HEK293 (cell line): ENCODE measurements at regions not wholly inside any gene's neighbourhood (a gene's known extent, or its start where the extent isn't known, plus 50 kb on each side); places are given as distances from the start of the nearest gene placed in this dataset.

Experiments
- CTCF ChIA-PET: fragments of 350-600 bp; formaldehyde crosslinking; extraction: SDS; loops from one replicate; lab custom pipeline; 2021; ENCODE audit warnings: antibody characterized with exemption; lab: Yijun Ruan, JAX
- POLR2A ChIA-PET: fragments of 300-600 bp; formaldehyde crosslinking; extraction: SDS; loops from one replicate; lab custom pipeline; 2020; ENCODE audit warnings: antibody characterized with exemption, inconsistent platforms; lab: Yijun Ruan, JAX
- H3K27ac ChIP-seq: fragments of 200-500 bp; sonication (Bioruptor generic); 2 replicates; pipeline ENCODE4 v1.5.1; 2014; ENCODE audit warnings: low read depth, low read length, control low read depth, inconsistent platforms; ENCODE audit errors: extremely low read depth
- H3K36me3 ChIP-seq, 2 experiments: fragments of 200-500 bp in 1 of 2; sonication (Bioruptor generic) in 1 of 2; 1 replicate in 1 of 2; 2 replicates in 1 of 2; pipeline ENCODE4 v1.5.1; 2014 to 2017; ENCODE audit warnings: inconsistent platforms in 2 of 2, low read length in 2 of 2; ENCODE audit not compliant: control insufficient read depth in 2 of 2, insufficient read depth in 1 of 2
- H3K4me1 ChIP-seq: fragments of 200-500 bp; sonication (Bioruptor generic); 2 replicates; pipeline ENCODE4 v1.5.1; 2014; ENCODE audit warnings: mild to moderate bottlenecking, low read length, inconsistent platforms; ENCODE audit not compliant: control insufficient read depth, insufficient read depth
- H3K4me3 ChIP-seq: 2 replicates; pipeline ENCODE4 v1.5.1; 2011; ENCODE audit warnings: low read depth, mild to moderate bottlenecking, control low read depth, low read length, moderate library complexity
- H3K9me3 ChIP-seq: fragments of 200-500 bp; sonication (Bioruptor generic); 2 replicates; pipeline ENCODE4 v1.5.1; 2014; ENCODE audit warnings: low read depth, low read length, inconsistent platforms; ENCODE audit not compliant: control insufficient read depth, insufficient read depth
- ELK4 ChIP-seq: IDR thresholded peaks from 2 replicates; pipeline ENCODE4 v1.6.1; 2011; ENCODE audit warnings: mild to moderate bottlenecking, low read depth, low read length, borderline replicate concordance
- GLI4 ChIP-seq: fragments of 450-650 bp; formaldehyde crosslinking; IDR thresholded peaks from 2 replicates; pipeline ENCODE4 v1.5.1; 2016; ENCODE audit warnings: missing biosample characterization, missing genetic modification characterization
- GLIS1 ChIP-seq: fragments of 450-650 bp; formaldehyde crosslinking; IDR thresholded peaks from 2 replicates; pipeline ENCODE4 v1.5.1; 2016; ENCODE audit warnings: missing biosample characterization, missing genetic modification characterization
- MYNN ChIP-seq: fragments of 450-650 bp; formaldehyde crosslinking; IDR thresholded peaks from 2 replicates; pipeline ENCODE4 v1.5.1; 2016; ENCODE audit warnings: missing biosample characterization, missing genetic modification characterization, borderline replicate concordance
- PRDM1 ChIP-seq: fragments of 450-650 bp; formaldehyde crosslinking; IDR thresholded peaks from 2 replicates; pipeline ENCODE4; 2016; ENCODE audit warnings: missing biosample characterization, missing genetic modification characterization
- PRDM2 ChIP-seq: fragments of 450-650 bp; formaldehyde crosslinking; IDR thresholded peaks from 2 replicates; pipeline ENCODE4 v1.5.1; 2016; ENCODE audit warnings: missing biosample characterization, missing genetic modification characterization, borderline replicate concordance
- SP3 ChIP-seq: fragments of 450-650 bp; formaldehyde crosslinking; IDR thresholded peaks from 2 replicates; pipeline ENCODE4 v1.5.1; 2016; ENCODE audit warnings: missing biosample characterization, missing genetic modification characterization
- ZBTB7A ChIP-seq: fragments of 450-650 bp; formaldehyde crosslinking; IDR thresholded peaks from 2 replicates; pipeline ENCODE4 v1.5.1; 2016; ENCODE audit warnings: low read depth, missing biosample characterization, missing genetic modification characterization
- ZNF157 ChIP-seq: fragments of 450-650 bp; formaldehyde crosslinking; IDR thresholded peaks from 2 replicates; pipeline ENCODE4 v1.5.1; 2016; ENCODE audit warnings: missing biosample characterization, missing genetic modification characterization
- ZNF169 ChIP-seq: fragments of 450-650 bp; formaldehyde crosslinking; IDR thresholded peaks from 2 replicates; pipeline ENCODE4 v1.5.1; 2016; ENCODE audit warnings: missing biosample characterization, missing genetic modification characterization
- ZNF174 ChIP-seq: fragments of 450-650 bp; formaldehyde crosslinking; IDR thresholded peaks from 2 replicates; pipeline ENCODE4 v1.5.0; 2017; ENCODE audit warnings: missing biosample characterization, mild to moderate bottlenecking, missing genetic modification characterization
- ZNF18 ChIP-seq: fragments of 450-650 bp; formaldehyde crosslinking; IDR thresholded peaks from 2 replicates; pipeline ENCODE4 v1.5.1; 2016; ENCODE audit warnings: missing biosample characterization, missing genetic modification characterization
- ZNF26 ChIP-seq: fragments of 450-650 bp; formaldehyde crosslinking; IDR thresholded peaks from 2 replicates; pipeline ENCODE4 v1.5.1; 2016; ENCODE audit warnings: missing biosample characterization, missing genetic modification characterization
- ZNF274 ChIP-seq, 2 experiments: fragments of 200-500 bp in 1 of 2; fragments of 450-650 bp in 1 of 2; sonication (Bioruptor generic) in 1 of 2; formaldehyde crosslinking in 1 of 2; IDR thresholded peaks; 2 replicates each; pipeline versions ENCODE4 v1.5.1 to v1.6.1; 2014 to 2016; ENCODE audit warnings: borderline replicate concordance in 1 of 2, inconsistent platforms in 1 of 2, low read length in 1 of 2, missing biosample characterization in 1 of 2, missing genetic modification characterization in 1 of 2
- ZNF280C ChIP-seq: fragments of 450-650 bp; formaldehyde crosslinking; IDR thresholded peaks from 2 replicates; pipeline ENCODE4 v1.5.1; 2016; ENCODE audit warnings: missing biosample characterization, missing genetic modification characterization
- ZNF404 ChIP-seq: fragments of 450-650 bp; formaldehyde crosslinking; IDR thresholded peaks from 2 replicates; pipeline ENCODE4 v1.5.1; 2017; ENCODE audit warnings: missing biosample characterization, missing genetic modification characterization
- ZNF555 ChIP-seq: fragments of 450-650 bp; formaldehyde crosslinking; conservative IDR thresholded peaks from 2 replicates; pipeline ENCODE4 v1.5.1; 2017; ENCODE audit warnings: missing biosample characterization, mild to moderate bottlenecking, missing genetic modification characterization, inconsistent platforms
- ZNF560 ChIP-seq: fragments of 450-650 bp; formaldehyde crosslinking; IDR thresholded peaks from 2 replicates; pipeline ENCODE4 v1.5.1; 2017; ENCODE audit warnings: missing biosample characterization, missing genetic modification characterization, borderline replicate concordance
- ZNF596 ChIP-seq: fragments of 450-650 bp; IDR thresholded peaks from 2 replicates; pipeline ENCODE4 v1.5.0; 2018; ENCODE audit warnings: missing biosample characterization, mild to moderate bottlenecking, missing genetic modification characterization, moderate library complexity
- ZNF623 ChIP-seq: fragments of 450-650 bp; formaldehyde crosslinking; IDR thresholded peaks from 2 replicates; pipeline ENCODE4 v1.5.1; 2016; ENCODE audit warnings: missing biosample characterization, missing genetic modification characterization
- TF ChIP-seq, protein P1 (sequence below): fragments of 450-650 bp; formaldehyde crosslinking; IDR thresholded peaks from 2 replicates; pipeline ENCODE4 v1.5.1; 2016; ENCODE audit warnings: missing biosample characterization, missing genetic modification characterization

DNA sequence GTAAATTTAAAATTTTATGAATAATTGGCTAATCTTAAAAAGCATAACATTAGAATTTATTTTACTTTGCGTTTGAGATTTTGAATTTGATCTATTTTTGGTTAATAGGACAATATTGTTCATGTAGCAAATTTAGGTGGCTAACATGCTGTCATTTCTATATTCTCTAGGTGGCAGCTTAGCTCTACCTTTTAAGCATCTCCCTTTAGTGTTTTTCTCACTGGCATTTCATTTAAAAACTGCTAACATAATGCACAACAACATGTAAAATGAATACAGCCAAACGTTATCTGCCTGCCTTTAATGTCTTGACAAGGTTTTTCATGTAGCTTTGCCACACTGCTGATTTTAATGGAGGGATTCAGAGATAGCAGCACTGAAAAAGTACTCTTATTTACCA lies 272.4 kb upstream of the FBXO33 start:
- Histone ChIP-seq H3K4me1 (no peaks in the 10 kb centered on the region), H3K4me3 (no peak overlapping the region)
- TF ChIP-seq ZNF274 (IDR thresholded peaks at IDR 0.05; ENCODE audit: low read length) (no peak), ZNF274 (tag by site-specific recombination; IDR thresholded peaks at IDR 0.05; ENCODE audit: borderline replicate concordance) (no peak), ZNF555 (no peak), MYNN (tag by site-specific recombination) (no peak), ZNF157 (no peak), ELK4 (no peak), GLIS1 (tag by site-specific recombination) (no peak), ZNF174 (tag by site-specific recombination) (no peak), ZNF169 (no peak), ZNF623 (tag by site-specific recombination) (no peak)
- TF ChIP-seq, all 188 proteins: peak for 0
- POLR2A ChIA-PET: no interaction called here
- no peaks in the 10 kb centered on the region for H3K36me3 ChIP-seq
- CTCF ChIA-PET: no interaction called here
- no peak overlapping the region for H3K27ac ChIP-seq
- H3K9me3 ChIP-seq: no peaks in the 10 kb centered on the region

DNA sequence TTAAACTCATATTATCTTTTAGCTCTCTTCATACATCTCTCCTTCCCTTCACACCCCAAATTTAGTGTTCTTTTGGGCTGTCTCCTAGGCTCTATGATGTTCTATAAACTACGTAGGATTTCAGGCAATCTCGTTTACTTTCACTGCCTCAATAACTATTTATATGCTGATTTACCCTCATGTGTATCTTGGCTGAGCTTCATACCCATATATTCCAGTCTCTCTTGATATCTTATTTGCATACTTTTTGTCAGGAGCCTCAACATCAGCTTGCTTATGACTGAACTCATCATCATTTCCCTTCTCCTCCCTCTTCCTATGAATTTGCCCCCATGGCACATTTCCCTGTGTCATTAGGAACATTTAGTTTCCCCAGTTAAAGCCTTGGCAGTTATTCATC lies 262.1 kb upstream of the FBXO33 start:
- Histone ChIP-seq H3K4me3 (no peak overlapping the region), H3K27ac (no peak overlapping the region), H3K36me3 (no peaks in the 10 kb centered on the region), H3K9me3 (no peaks in the 10 kb centered on the region), H3K4me1 (no peaks in the 10 kb centered on the region)
- CTCF ChIA-PET: no interaction called here
- POLR2A ChIA-PET: no interaction called here
- TF ChIP-seq ZBTB7A (tag by site-specific recombination) (no peak), PRDM1 (no peak), ZNF560 (tag by site-specific recombination) (no peak), ZNF280C (tag by site-specific recombination) (no peak), GLI4 (tag by site-specific recombination) (no peak), ZNF404 (tag by site-specific recombination) (no peak), ZNF26 (tag by site-specific recombination) (no peak), PRDM2 (no peak), ZNF596 (tag by site-specific recombination) (no peak), ZNF18 (tag by site-specific recombination) (no peak), SP3 (tag by site-specific recombination) (no peak)
- TF ChIP-seq, protein P1, sequence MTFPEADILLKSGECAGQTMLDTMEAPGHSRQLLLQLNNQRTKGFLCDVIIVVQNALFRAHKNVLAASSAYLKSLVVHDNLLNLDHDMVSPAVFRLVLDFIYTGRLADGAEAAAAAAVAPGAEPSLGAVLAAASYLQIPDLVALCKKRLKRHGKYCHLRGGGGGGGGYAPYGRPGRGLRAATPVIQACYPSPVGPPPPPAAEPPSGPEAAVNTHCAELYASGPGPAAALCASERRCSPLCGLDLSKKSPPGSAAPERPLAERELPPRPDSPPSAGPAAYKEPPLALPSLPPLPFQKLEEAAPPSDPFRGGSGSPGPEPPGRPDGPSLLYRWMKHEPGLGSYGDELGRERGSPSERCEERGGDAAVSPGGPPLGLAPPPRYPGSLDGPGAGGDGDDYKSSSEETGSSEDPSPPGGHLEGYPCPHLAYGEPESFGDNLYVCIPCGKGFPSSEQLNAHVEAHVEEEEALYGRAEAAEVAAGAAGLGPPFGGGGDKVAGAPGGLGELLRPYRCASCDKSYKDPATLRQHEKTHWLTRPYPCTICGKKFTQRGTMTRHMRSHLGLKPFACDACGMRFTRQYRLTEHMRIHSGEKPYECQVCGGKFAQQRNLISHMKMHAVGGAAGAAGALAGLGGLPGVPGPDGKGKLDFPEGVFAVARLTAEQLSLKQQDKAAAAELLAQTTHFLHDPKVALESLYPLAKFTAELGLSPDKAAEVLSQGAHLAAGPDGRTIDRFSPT: no peak
